Glomerular endothelial cell (primary cell): ENCODE measurements at regions not wholly inside any gene's neighbourhood (a gene's known extent, or its start where the extent isn't known, plus 50 kb on each side); places are given as distances from the start of the nearest gene placed in this dataset.
"Not testable (repeated sequence)": the region's sequence is repeated elsewhere in the genome, so short reads cannot be mapped to it uniquely, and the experiment has no call there.

ENCODE experiments used
- DNase-seq: peaks from one replicate; pipeline ENCODE4 v3.0.0-alpha.2; 2011; ENCODE audit warnings: low read depth, low spot score; ENCODE audit errors: extremely low read depth

- DNase-seq, result not testable (repeated sequence)
Measured at GRCh38 chr18:76611750-76612045, 116.7 kb upstream of the ZNF516 start.

- DNase-seq, result no peak
Measured at GRCh38 chr18:76610933-76611749, 116.1 kb upstream of the ZNF516 start.

GRCh38 chr18:76610012-76610411 is 115.0 kb upstream of the ZNF516 start:
- DNase-seq, result no peak

GRCh38 chr18:76605341-76605929 is 110.4 kb upstream of the ZNF516 start:
- no peak for DNase-seq

GRCh38 chr18:76604935-76605240 is 109.8 kb upstream of the ZNF516 start:
- no peak for DNase-seq

- DNase-seq, result no peak
Measured at GRCh38 chr18:76604108-76604934, 109.3 kb upstream of the ZNF516 start.

GRCh38 chr18:76602191-76602590 is 107.1 kb upstream of the ZNF516 start:
- DNase-seq, result no peak

- DNase-seq, result not testable (repeated sequence)
Measured at GRCh38 chr18:76600076-76600475, 105.0 kb upstream of the ZNF516 start.

- DNase-seq, result no peak
Measured at GRCh38 chr18:76594966-76595365, 99.9 kb upstream of the ZNF516 start.

GRCh38 chr18:76593843-76594242 is 98.8 kb upstream of the ZNF516 start:
- DNase-seq, result no peak

GRCh38 chr18:76592981-76593381 is 97.9 kb upstream of the ZNF516 start:
- DNase-seq, result no peak

GRCh38 chr18:76592096-76592495 is 97.1 kb upstream of the ZNF516 start:
- no peak for DNase-seq

- DNase-seq, result no peak
Measured at GRCh38 chr18:76589866-76590265, 94.8 kb upstream of the ZNF516 start.

GRCh38 chr18:76589316-76589715 is 94.3 kb upstream of the ZNF516 start:
- DNase-seq, result no peak

GRCh38 chr18:76588601-76589226 is 93.7 kb upstream of the ZNF516 start:
- DNase-seq, result no peak

- DNase-seq, result no peak
Measured at GRCh38 chr18:76587879-76588271, 92.8 kb upstream of the ZNF516 start.

GRCh38 chr18:76587147-76587878 is 92.3 kb upstream of the ZNF516 start:
- DNase-seq, result no peak

GRCh38 chr18:76584414-76585310 is 89.6 kb upstream of the ZNF516 start:
- no peak for DNase-seq

- no peak for DNase-seq
Measured at GRCh38 chr18:76581261-76581660, 86.2 kb upstream of the ZNF516 start.
